ENCODE measurements at regions not wholly inside any gene's neighbourhood (a gene's known extent, or its start where the extent isn't known, plus 50 kb on each side); places are given as distances from the start of the nearest gene placed in this dataset.

DNA sequence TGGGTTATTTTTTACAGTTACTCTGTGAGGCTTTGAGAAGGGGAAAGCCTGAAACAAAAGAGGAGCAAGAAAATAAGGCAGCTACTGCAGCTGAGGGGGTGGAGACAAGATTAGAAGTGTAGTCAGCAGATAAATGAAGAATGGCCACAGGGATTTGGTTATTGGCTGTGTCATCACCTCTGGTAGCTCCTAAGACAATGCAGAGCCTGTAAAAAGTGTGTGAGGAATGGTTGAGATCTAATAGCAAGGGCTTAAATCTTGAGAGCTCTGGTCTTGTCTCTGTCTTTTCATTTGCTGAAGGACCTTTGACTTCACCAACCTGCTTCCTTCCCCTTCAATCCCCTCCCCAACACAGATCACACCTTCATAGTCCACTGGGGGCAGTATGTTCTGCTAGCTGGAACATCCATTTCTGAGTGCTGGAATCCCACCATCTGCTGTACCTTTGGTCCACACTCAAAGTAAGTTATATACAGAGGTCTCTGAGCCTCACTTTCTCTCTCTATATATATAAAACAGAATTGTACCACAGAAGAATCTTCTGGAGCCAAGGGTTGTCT, 213.7 kb upstream of the ZIC3 start:
- no peak for DNase-seq (ENCODE audit: low spot score)
- no peak overlapping the region for H3K27ac ChIP-seq
- H3K4me3 ChIP-seq, result no peak overlapping the region
- TF ChIP-seq, protein P1, sequence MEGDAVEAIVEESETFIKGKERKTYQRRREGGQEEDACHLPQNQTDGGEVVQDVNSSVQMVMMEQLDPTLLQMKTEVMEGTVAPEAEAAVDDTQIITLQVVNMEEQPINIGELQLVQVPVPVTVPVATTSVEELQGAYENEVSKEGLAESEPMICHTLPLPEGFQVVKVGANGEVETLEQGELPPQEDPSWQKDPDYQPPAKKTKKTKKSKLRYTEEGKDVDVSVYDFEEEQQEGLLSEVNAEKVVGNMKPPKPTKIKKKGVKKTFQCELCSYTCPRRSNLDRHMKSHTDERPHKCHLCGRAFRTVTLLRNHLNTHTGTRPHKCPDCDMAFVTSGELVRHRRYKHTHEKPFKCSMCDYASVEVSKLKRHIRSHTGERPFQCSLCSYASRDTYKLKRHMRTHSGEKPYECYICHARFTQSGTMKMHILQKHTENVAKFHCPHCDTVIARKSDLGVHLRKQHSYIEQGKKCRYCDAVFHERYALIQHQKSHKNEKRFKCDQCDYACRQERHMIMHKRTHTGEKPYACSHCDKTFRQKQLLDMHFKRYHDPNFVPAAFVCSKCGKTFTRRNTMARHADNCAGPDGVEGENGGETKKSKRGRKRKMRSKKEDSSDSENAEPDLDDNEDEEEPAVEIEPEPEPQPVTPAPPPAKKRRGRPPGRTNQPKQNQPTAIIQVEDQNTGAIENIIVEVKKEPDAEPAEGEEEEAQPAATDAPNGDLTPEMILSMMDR (IDR thresholded peaks at IDR 0.05), result no peak

DNA sequence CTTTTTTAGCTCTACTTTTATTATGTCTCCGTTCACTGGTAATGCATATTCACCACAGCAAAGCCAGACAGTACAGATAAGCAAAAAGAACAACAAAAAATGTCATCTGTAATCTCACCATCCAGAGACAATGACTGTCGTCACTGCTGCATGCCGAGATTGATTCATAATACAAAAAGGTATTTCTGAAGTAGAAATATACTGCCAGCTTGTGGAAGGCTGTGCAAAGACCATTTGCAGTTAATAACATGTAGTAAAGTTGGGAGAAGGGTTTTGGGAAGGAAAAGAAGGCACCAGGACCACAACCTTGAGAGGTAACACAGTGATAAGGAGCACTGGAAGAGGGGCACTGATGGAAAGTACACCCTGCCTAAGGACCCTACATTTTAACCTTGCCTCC, 223.0 kb upstream of the ZIC3 start:
- no peak for DNase-seq (ENCODE audit: low spot score)
- H3K4me3 ChIP-seq, result no peak overlapping the region
- no peak overlapping the region for H3K27ac ChIP-seq
- TF ChIP-seq, protein P1 (IDR thresholded peaks at IDR 0.05), result no peak

DNA sequence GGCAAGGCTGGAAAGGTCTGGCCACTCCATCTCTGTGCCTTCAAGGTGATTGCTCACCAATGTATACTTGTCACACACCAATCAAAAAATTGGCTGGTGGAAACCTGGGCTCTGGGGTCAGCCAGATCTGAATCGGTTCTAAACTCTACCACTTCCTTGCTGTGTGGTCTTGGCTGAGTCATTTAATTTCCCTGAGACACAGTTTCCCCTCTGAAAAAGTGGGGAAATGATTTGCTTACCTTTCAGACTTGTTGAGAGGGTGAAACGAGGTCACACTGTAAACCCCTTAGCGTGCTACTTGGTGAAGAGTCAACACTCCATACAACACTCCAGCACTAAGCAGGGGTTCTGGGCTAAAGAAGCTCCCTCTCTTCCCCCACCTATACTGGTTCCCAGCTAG, 252.3 kb upstream of the ZIC3 start:
- no peak for DNase-seq (ENCODE audit: low spot score)
- Histone ChIP-seq H3K27ac (no peak overlapping the region), H3K4me3 (no peak overlapping the region)
- TF ChIP-seq, protein P1 (IDR thresholded peaks at IDR 0.05), result no peak

DNA sequence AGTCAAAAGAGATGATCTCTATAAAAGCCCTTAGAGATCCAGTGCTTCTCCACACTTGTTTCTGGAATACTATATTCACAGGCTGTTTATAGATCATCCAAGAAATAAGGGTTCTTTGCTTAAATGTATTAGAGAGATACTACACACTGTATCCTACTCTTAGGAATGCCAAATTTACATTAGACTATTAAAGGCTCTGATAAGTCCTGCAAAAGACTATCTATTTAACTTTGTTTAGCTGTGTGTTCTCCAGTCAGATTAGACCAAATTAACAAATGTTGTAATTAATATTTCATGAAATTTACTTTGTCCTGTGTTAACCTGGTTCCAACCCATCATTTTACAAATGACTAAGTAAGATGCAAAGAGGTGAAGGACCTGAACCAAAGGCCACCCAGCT, 260.5 kb upstream of the ZIC3 start:
- TF ChIP-seq, protein P1 (IDR thresholded peaks at IDR 0.05), result no peak
- Histone ChIP-seq H3K4me3 (no peak overlapping the region), H3K27ac (no peak overlapping the region)
- DNase-seq (ENCODE audit: low spot score), result no peak

DNA sequence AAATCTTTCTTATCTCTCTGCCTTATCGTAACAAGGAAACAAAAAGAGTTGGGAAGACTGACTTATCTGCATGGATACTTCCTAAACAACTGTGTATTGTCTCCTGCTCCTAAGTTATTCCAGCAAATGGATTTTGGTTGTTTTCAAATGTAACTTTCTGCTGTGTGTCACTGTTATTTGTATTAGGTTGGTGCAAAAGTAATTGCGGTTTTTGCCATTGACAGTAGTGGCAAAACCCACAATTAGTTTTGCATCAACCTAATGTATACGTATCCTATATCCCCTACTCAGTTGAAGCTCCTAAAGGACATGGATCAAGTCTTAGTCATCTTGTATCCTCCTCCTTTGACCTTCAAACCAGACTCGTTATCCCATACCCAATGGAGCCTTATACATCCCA, 263.4 kb upstream of the GPR101 start:
- TF ChIP-seq, protein P1 (IDR thresholded peaks at IDR 0.05), result no peak
- H3K4me3 ChIP-seq, result no peak overlapping the region

DNA sequence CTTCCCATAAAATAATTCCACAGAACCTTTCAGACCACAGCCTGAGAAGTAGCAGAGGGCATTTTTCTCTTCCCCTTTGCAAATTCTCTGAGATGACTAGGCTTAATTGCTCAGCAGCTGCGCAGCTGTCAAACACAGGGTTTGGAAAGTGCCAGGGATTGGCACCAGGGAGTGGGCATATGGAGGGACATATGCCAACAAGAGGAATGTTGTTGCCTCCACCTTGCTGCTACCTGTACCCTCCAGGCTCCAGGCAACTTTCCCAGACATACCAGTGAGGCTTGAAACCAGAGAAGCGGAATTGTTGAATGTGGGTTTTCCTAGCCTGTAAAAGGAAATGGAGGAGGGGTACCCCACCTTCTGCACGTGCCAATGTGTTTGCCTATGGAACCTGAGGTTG, 256.2 kb upstream of the GPR101 start:
- TF ChIP-seq, protein P1 (IDR thresholded peaks at IDR 0.05), result no peak
- DNase-seq (ENCODE audit: low spot score), result no peak
- Histone ChIP-seq H3K4me3 (no peak overlapping the region), H3K27ac (no peak overlapping the region)

More for the DNA sequence above, 263.4 kb upstream of the GPR101 start:
- no peak overlapping the region for H3K27ac ChIP-seq
- DNase-seq (ENCODE audit: low spot score), result no peak

DNA sequence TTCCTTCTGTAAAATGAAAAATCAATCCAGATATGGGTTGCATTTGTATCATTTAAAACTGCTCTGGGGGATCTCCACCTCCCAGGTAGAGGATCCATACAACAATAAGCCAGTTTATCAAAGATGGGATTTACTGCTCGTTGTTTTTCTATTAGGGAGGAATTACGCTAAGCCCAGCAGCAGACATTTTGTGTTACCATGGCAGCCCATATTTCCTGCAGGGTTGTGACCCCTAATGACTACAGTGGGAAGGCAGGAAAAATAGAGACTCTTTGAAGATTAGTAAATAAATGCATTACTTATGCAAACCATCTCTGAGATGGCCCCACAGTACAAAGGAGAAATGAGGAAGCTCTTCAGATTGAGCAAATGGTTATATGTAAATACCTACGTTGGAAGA, 253.4 kb upstream of the GPR101 start:
- DNase-seq (ENCODE audit: low spot score), result no peak
- H3K27ac ChIP-seq, result no peak overlapping the region
- no peak overlapping the region for H3K4me3 ChIP-seq
- TF ChIP-seq, protein P1 (IDR thresholded peaks at IDR 0.05), result no peak
